Fibroblast of upper back skin (primary cell): ENCODE measurements at regions not wholly inside any gene's neighbourhood (a gene's known extent, or its start where the extent isn't known, plus 50 kb on each side); places are given as distances from the start of the nearest gene placed in this dataset.
"Not testable (repeated sequence)": the region's sequence is repeated elsewhere in the genome, so short reads cannot be mapped to it uniquely, and the experiment has no call there.

Experiments used
- DNase-seq: peaks from one replicate; pipeline ENCODE4 v3.0.0-alpha.2; 2013

DNA sequence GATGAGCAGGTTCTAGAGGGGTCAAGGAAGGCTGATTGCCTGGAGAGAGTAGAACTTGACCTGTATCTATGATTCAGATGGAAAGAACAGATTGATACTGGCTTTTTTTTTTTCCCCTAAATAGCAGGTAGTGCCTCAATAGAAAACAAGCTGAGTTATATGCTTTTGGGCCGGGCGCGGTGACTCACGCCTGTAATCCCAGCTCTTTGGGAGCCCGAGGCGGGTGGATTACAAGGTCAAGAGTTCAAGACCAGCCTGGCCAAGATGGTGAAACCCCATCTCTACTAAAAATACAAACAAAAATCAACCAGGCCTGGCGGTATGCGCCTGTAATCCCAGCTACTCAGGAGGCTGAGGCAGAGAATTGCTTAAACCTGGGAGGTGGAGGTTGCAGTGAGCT is 186.1 kb downstream of the CEP135 start:
- not testable (repeated sequence) for DNase-seq

DNA sequence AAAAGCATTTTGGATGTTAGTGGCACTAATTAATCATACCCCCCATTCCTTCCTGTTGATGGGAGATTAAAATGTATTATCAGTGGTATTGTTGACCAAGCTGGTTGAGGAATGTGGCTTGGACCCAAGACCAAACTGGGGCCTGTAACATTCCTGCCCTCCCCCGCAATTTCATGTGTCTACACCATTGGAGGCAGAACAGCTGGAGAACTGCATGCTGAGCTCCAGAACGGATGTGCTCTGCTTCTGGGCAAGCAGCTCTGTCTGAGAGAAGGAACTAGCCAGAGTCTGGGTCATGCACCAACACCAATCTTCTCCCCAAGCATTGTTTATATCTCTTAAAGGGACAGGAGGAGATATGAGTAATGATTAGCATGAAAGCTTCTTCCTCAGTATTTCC is 185.5 kb downstream of the CEP135 start:
- DNase-seq = peak; percentile 86

DNA sequence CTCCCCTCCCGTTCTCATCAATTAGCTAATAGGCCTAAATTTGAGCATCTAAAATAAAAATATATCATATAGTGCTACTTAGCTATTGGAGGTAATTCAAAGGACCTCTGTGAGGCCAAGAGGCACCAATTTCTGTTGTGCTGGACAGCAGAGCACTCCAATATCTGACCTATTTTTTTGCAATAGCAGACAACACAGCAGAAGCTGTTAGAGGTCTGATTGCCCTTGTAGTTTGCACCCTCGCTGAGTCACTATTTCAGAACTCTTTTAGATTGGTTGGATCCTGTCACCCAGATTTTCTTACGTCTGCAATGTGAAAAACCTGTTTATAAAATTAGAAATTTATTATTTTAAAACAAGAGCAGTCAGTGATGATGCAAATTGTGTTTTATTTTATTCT is 184.1 kb downstream of the CEP135 start:
- no peak for DNase-seq

GRCh38 chr4:56132188-56132587 is 183.4 kb downstream of the CEP135 start:
- not testable (repeated sequence) for DNase-seq

DNA sequence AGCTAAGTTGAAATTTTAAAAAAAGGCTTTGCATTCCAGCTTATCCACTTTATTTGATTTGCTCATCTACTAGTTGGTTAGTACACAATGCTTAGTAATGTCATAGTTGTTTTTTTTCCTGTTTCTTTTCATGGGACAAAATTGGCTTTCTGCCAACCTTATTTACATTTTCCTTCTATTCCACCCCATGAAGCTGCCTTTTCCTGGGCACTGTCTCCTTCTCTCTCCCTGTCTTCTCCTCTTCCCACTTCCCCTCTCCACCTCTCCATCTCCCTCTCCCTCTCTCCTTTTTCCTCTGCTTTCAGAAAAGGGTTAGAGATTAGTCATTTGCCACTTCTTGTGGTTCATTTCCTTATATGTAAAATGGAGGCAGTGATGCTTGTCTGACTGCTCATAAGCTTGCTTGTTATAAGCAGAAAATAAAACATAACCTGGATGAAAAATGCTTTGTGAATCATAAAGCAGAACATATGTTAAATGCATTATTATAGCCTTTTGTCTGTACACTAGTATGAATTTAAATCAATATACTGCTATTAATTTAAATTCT is 181.9 kb downstream of the CEP135 start:
- DNase-seq = peak; percentile 45

GRCh38 chr4:56129431-56129861 is 180.7 kb downstream of the CEP135 start:
- DNase-seq = peak; percentile 11

- peak; percentile 85 for DNase-seq
These were observed 179.5 kb downstream of the CEP135 start for GRCh38 chr4:56128213-56128612.

GRCh38 chr4:56127716-56128115 is 179.0 kb downstream of the CEP135 start:
- peak; percentile 60 for DNase-seq

- no peak for DNase-seq
These were observed 174.8 kb downstream of the CEP135 start for GRCh38 chr4:56123547-56123946.

DNA sequence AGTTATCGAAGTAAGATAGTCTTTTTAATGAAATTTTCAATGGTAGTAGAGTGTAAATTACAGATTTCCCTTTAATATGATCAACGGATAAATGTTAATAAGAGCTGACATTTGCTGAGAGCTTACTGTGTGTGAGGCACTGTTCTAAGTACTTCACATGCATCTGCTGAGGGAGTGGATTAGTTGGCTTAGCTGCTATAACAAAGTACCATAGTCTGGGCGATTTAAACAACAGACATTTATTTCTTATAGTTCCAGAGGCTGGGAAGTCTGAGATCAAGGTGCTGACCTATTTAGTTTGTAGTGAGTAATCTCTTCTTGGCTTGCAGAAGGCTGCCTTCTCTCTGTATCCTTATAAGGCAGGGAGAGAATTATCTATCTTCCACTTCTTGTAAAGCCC is 174.3 kb downstream of the CEP135 start:
- DNase-seq = no peak

GRCh38 chr4:56118845-56119244 is 170.1 kb downstream of the CEP135 start:
- no peak for DNase-seq

- no peak for DNase-seq
These were observed 169.3 kb downstream of the CEP135 start for GRCh38 chr4:56118055-56118454.

DNA sequence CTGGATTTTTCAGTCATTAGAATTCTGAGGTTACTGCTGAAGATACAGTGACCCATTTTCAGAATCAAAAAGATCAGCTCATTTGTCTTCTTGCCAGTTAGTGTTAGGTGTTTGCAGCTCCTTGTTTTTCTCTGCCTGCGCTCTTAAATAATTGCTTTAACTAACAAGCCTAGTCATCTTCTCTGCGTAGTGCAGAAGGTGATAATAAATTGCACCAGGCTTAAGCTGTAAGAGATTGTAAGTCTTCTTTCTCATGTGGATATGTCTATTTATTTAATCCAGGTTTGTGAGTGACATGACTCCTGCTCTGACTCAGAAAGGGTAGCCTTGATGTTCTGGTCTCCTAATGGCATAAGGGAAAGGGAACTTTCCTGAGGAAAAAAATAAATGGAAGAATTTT is 167.2 kb downstream of the CEP135 start:
- DNase-seq = no peak

DNA sequence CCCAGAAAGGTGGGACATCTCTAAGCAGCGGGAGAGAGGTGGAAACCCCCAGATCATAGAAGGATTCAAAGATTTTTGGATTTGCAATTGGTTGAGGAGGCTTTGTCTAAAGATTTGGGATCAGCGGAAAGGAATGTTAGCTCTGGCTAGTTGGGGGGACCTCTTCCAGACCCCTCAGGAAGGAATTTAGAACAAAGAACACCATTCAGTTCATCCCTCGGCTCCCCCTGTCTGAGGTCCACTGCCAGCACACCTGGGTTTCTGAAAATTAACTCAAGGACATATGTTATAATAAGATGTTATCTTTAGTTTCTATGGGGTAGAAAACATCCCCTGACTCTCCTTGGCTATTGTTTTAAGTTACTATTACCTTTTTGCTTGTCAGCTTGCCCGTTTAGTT is 163.6 kb downstream of the CEP135 start:
- no peak for DNase-seq

DNA sequence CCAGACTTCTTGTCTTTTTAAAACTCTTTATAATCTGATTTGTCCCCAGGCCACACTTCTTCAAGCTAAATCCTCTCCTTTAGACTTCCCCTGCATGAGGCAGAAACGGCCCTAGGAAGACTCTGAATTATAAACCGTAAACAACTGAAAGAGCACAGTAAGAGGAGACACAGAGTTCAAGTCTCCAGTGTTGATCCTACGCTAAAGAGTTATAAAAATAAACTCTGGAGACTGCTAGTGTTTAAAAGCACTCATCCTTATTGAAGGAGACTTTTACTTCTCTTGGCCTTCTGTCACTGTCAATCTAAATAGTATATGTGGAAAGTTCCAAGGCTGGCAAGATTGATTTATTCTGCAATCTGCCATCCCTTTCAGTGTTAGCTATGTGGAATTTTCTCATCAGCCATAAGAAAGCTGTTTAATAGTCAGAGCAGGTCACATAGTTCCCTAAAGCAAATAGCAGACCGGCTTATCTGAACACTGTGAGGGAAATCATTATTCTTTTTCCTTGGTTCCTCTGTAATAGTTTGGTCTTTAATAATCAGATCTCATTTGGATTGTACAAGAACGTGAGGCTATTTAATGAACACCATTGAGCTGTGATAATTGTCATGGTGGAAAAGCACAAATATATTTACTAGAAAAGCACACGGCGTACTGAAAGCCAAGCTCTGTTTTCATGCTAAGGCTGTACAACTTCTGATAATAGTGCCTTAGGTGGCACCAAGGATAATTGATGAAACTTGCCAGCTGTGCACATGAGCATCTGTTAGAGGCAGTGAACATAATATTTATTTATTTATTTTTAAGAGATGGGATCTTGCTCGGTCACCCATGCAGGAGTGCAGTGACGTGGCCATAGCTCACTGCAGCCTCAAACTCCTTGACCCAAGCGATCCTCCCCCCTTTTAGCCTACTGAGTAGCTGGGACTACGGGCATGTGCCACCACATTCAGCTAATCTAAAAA is 157.7 kb downstream of the CEP135 start:
- DNase-seq = no peak

- no peak for DNase-seq
These were observed 155.4 kb downstream of the CEP135 start for GRCh38 chr4:56104188-56104587.

GRCh38 chr4:56102601-56103000 is 153.9 kb downstream of the CEP135 start:
- DNase-seq = no peak

DNA sequence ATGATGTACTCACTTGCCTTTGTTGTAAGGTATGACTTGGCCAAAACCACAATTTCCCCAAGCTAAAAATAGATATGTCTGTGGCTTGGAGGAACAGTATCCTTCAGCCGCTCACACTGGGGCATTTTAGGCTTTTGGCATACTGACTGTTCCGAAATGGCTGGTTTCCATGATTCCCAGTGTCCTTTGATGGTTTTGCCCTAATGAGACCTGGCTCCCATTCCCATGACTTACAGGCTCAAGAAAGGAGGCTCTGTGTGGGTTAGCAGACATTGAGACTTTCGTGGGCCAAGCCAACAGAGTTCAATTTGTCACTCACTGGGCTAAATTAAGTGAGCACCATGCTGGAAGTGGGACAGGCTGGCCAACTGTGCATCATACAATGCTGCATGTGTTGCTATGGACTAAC is 150.6 kb downstream of the CEP135 start:
- peak; percentile 34 for DNase-seq

GRCh38 chr4:56093576-56093975 is 144.8 kb downstream of the CEP135 start:
- DNase-seq = no peak

- DNase-seq = no peak
These were observed 143.8 kb downstream of the CEP135 start for GRCh38 chr4:56092540-56092939.

- no peak for DNase-seq
These were observed 137.8 kb downstream of the CEP135 start for GRCh38 chr4:56086561-56086960.

- peak; percentile 3 for DNase-seq
These were observed 137.4 kb downstream of the CEP135 start for GRCh38 chr4:56086073-56086541.

- no peak for DNase-seq
These were observed 136.5 kb downstream of the CEP135 start for GRCh38 chr4:56085275-56085674.

- DNase-seq = no peak
These were observed 136.1 kb downstream of the CEP135 start for GRCh38 chr4:56084851-56085250.
